A673 (cell line): ENCODE measurements at regions not wholly inside any gene's neighbourhood (a gene's known extent, or its start where the extent isn't known, plus 50 kb on each side); places are given as distances from the start of the nearest gene placed in this dataset.

ENCODE experiments used
- BruUV-seq: library from RNA; stranded (reverse); fragments of 400-500 nt; replicated peaks from 2 replicates; lab custom pipeline; 2021; lab: Mats Ljungman, UMichigan
- CTCF ChIA-PET: fragments of 300-600 bp; sonication (Branson Sonifier 250); formaldehyde crosslinking; loops from one replicate; lab custom pipeline; 2022; ENCODE audit warnings: antibody characterized with exemption; lab: Charles Lee
- POLR2A ChIA-PET: fragments of 300-600 bp; sonication (Branson Sonifier 250); formaldehyde crosslinking; loops from one replicate; lab custom pipeline; 2022; ENCODE audit warnings: antibody characterized with exemption; ENCODE audit not compliant: low non-redundant PET; lab: Charles Lee
- DNase-seq: peaks from one replicate; pipeline ENCODE4 v3.0.0-alpha.2; 2015; ENCODE audit warnings: low spot score
- H3K27ac ChIP-seq: fragments of 200-600 bp; sonication (generic); 2 replicates; pipeline ENCODE4 v1.5.1; 2016; ENCODE audit warnings: mixed run types, low read depth, mild to moderate bottlenecking, mixed read lengths, antibody characterized with exemption, low read length; ENCODE audit not compliant: poor library complexity, severe bottlenecking
- H3K27me3 ChIP-seq: fragments of 200-600 bp; sonication (generic); replicated peaks from 2 replicates; pipeline ENCODE4 v1.6.1; 2017; ENCODE audit warnings: mixed run types, low read depth, mild to moderate bottlenecking, mixed read lengths, antibody characterized with exemption, low read length; ENCODE audit not compliant: insufficient read depth, poor library complexity
- H3K36me3 ChIP-seq: fragments of 200-600 bp; sonication (generic); 2 replicates; pipeline ENCODE4 v1.6.1; 2016; ENCODE audit warnings: mixed run types, mild to moderate bottlenecking, mixed read lengths, antibody characterized with exemption, low read length; ENCODE audit not compliant: insufficient read depth, poor library complexity, severe bottlenecking
- H3K4me1 ChIP-seq: fragments of 200-600 bp; sonication (generic); 2 replicates; pipeline ENCODE4 v1.6.1; 2017; ENCODE audit warnings: mixed run types, mild to moderate bottlenecking, mixed read lengths, antibody characterized with exemption, low read length; ENCODE audit not compliant: insufficient read depth, poor library complexity, severe bottlenecking
- H3K4me3 ChIP-seq: fragments of 200-600 bp; sonication (generic); 2 replicates; pipeline ENCODE4 v1.5.1; 2016; ENCODE audit warnings: low read depth, mixed run types, mild to moderate bottlenecking, mixed read lengths, low read length; ENCODE audit not compliant: poor library complexity, severe bottlenecking
- H3K9me3 ChIP-seq: fragments of 200-600 bp; sonication (generic); 2 replicates; pipeline ENCODE4 v1.6.1; 2016; ENCODE audit warnings: mixed run types, low read depth, mild to moderate bottlenecking, mixed read lengths, antibody characterized with exemption, low read length; ENCODE audit not compliant: poor library complexity, severe bottlenecking
- CTCF ChIP-seq: fragments of 300-800, 200-600 bp; sonication (generic); conservative IDR thresholded peaks from 2 replicates; pipeline ENCODE4 v1.5.1; 2017; ENCODE audit warnings: low read depth, mild to moderate bottlenecking, antibody characterized with exemption, low read length, moderate library complexity, mixed read lengths
- EZH2 ChIP-seq: fragments of 200-600 bp; sonication (generic); IDR thresholded peaks from 2 replicates; pipeline ENCODE4 v1.6.1; 2017; ENCODE audit warnings: borderline replicate concordance, low read depth, mild to moderate bottlenecking, mixed read lengths, antibody characterized with exemption, low read length; ENCODE audit not compliant: poor library complexity, severe bottlenecking
- intact Hi-C: fragments of 100-400 bp; cut with micrococcal nuclease; formaldehyde crosslinking; loops from one replicate; pipeline ENCODE4 v1.10.0; 2022; ENCODE audit not compliant: unreplicated experiment

DNA sequence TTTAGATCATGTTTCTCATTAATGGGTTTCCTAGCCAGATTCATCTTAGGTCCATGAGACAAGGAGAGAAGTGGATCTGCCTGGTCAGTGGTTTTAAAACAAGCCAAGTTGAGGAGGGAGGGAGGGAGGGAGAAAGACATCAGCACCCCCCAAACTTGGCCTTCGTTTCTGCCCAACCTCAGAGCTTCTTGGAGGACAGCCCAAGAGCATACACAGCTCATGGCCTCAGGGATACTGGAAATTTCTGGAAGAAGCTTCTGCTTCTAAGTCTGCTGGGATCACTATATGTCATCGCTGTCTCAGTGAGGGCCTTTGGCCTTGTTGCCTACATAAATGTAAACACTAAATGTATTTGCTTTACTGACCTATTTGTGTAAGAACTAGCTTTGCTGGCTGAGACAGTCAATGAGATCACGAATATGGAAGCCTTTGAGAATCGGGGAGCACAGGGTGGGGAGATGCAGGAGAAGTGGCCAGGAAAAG, 375.1 kb downstream of the BUD13 start:
- DNase-seq: no peak
- TF ChIP-seq EZH2 (no peak), CTCF (no peak)
- intact Hi-C loops: no loop called here
- no TSS peak for BruUV-seq
- H3K36me3 ChIP-seq: no peaks in the 10 kb centered on the region
- ChIA-PET CTCF (no interaction called here), POLR2A (no interaction called here)
- H3K4me3 ChIP-seq: no peak overlapping the region
- no peaks in the 10 kb centered on the region for H3K9me3 ChIP-seq
- no peaks in the 10 kb centered on the region for H3K27me3 ChIP-seq
- no peak overlapping the region for H3K27ac ChIP-seq
- no peaks in the 10 kb centered on the region for H3K4me1 ChIP-seq

- no peak for DNase-seq
- H3K4me1 ChIP-seq: no peaks in the 10 kb centered on the region
- intact Hi-C loops: no loop called here
- no peak overlapping the region for H3K4me3 ChIP-seq
- no peaks in the 10 kb centered on the region for H3K36me3 ChIP-seq
- H3K9me3 ChIP-seq: no peaks in the 10 kb centered on the region
- H3K27ac ChIP-seq: no peak overlapping the region
- H3K27me3 ChIP-seq: peaks cover 1% of the 10 kb centered on the region
- no TSS peak for BruUV-seq
- ChIA-PET CTCF (no interaction called here), POLR2A (no interaction called here)
- TF ChIP-seq CTCF (no peak), EZH2 (no peak)
Observed at GRCh38 chr11:116396331-116396730, 376.5 kb downstream of the BUD13 start.

GRCh38 chr11:116394022-116394421, 378.8 kb downstream of the BUD13 start:
- DNase-seq: no peak
- H3K27me3 ChIP-seq: peaks cover 3% of the 10 kb centered on the region
- POLR2A ChIA-PET: no interaction called here
- intact Hi-C loops: no loop called here
- no peaks in the 10 kb centered on the region for H3K36me3 ChIP-seq
- no TSS peak for BruUV-seq
- no peak overlapping the region for H3K4me3 ChIP-seq
- CTCF ChIA-PET: no interaction called here
- H3K9me3 ChIP-seq: no peaks in the 10 kb centered on the region
- no peak overlapping the region for H3K27ac ChIP-seq
- TF ChIP-seq EZH2 (no peak), CTCF (no peak)
- no peaks in the 10 kb centered on the region for H3K4me1 ChIP-seq
